ENCODE measurements at regions not wholly inside any gene's neighbourhood (a gene's known extent, or its start where the extent isn't known, plus 50 kb on each side); places are given as distances from the start of the nearest gene placed in this dataset.

DNA sequence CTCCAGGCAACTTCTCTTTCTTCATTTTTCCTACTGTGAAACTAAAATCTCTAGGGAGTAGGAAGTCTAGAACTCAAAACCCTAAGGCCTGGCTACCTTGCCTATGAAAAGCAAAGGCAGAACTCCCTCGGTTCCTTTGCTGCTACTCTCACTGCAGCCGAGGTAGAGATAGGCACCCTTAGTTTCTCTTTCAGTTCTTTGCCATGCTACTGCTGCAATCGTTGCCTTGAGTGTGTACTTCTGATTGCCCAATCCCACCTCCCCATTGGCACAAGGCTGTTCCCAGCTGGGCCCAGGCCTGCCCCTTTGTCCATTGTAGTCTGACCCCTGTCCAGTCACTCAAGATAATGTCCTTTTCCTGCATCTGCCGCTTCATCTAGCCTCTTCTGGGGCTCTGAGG, 92.3 kb upstream of the MRPS22 start:
- POLR2A ChIA-PET = no interaction called here
- no peak overlapping the region for H3K9ac ChIP-seq (ENCODE audit: control insufficient read depth, insufficient read depth, low read length)
- no peak for TF ChIP-seq DPF2 (IDR thresholded peaks at IDR 0.05)
- no peak for TF ChIP-seq NBN (IDR thresholded peaks at IDR 0.05)
- TF ChIP-seq, protein P1, sequence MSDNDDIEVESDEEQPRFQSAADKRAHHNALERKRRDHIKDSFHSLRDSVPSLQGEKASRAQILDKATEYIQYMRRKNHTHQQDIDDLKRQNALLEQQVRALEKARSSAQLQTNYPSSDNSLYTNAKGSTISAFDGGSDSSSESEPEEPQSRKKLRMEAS (IDR thresholded peaks at IDR 0.05; ENCODE audit: low read depth, low read length) = no peak
- TF ChIP-seq, protein P2, sequence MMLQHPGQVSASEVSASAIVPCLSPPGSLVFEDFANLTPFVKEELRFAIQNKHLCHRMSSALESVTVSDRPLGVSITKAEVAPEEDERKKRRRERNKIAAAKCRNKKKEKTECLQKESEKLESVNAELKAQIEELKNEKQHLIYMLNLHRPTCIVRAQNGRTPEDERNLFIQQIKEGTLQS (IDR thresholded peaks at IDR 0.05; ENCODE audit: borderline replicate concordance, extremely low read depth, low read depth, low read length) = no peak
- no peaks in the 10 kb centered on the region for H3K79me2 ChIP-seq (ENCODE audit: control insufficient read depth, insufficient read depth, low read length)
- CTCF ChIA-PET = no interaction called here
- no peaks in the 10 kb centered on the region for H3K4me1 ChIP-seq (ENCODE audit: control insufficient read depth, insufficient read depth, low read length)
- H3K27me3 ChIP-seq (replicated peaks in 1 of 2; ENCODE audit: control insufficient read depth in 2 of 2, insufficient read depth in 2 of 2, low read length in 1 of 2) = no peaks in the 10 kb centered on the region; a peak in 2 of 4 replicates
- no peak overlapping the region for H3K4me3 ChIP-seq
- in situ Hi-C loops (cut with MboI) (no loop called here), intact Hi-C loops (cut with micrococcal nuclease; ENCODE audit: unreplicated experiment) (no loop called here)
- FAIRE-seq = no peak
- H3K27ac ChIP-seq (ENCODE audit: control insufficient read depth, insufficient read depth) = no peak overlapping the region
- no peak for DNase-seq (ENCODE audit: low read depth, low spot score)
- BruUV-seq (replicated peaks) = no TSS peak
- no peaks in the 10 kb centered on the region for H4K20me1 ChIP-seq (ENCODE audit: control insufficient read depth, insufficient read depth)
- WGBS (ENCODE audit: insufficient coverage, insufficient replicate concordance, low lambda C conversion rate, missing lambda C conversion rate) = 30% methylated on average over 4 of the region's 4 CpGs
- SMC1A ChIA-PET (ENCODE audit: uncharacterized antibody, unreplicated experiment) = no interaction called here
- ATAC-seq = 0 out of 3 replicates have a peak, but pooled peaks have one; percentile 40
- no peak overlapping the region for H2AFZ ChIP-seq (ENCODE audit: control insufficient read depth, low read depth, low read length)
- no peak overlapping the region for H3K4me2 ChIP-seq (ENCODE audit: control insufficient read depth, insufficient read depth)
- RAD21 ChIA-PET (ENCODE audit: unreplicated experiment) = no interaction called here
- no peaks in the 10 kb centered on the region for H3K9me3 ChIP-seq (replicated peaks; ENCODE audit: control insufficient read depth, insufficient read depth, low read length)
- no peaks in the 10 kb centered on the region for H3K36me3 ChIP-seq (ENCODE audit: control insufficient read depth in 2 of 2, insufficient read depth in 2 of 2, low read length in 1 of 2)

GRCh38 chr3:139252719-139253118, 91.1 kb upstream of the MRPS22 start:
- no peak overlapping the region for H3K27ac ChIP-seq (ENCODE audit: control insufficient read depth, insufficient read depth)
- H3K36me3 ChIP-seq (ENCODE audit: control insufficient read depth in 2 of 2, insufficient read depth in 2 of 2, low read length in 1 of 2) = no peaks in the 10 kb centered on the region
- in situ Hi-C loops (cut with MboI) (no loop called here), intact Hi-C loops (cut with micrococcal nuclease; ENCODE audit: unreplicated experiment) (no loop called here)
- no peak for TF ChIP-seq BACH1 (IDR thresholded peaks at IDR 0.05; ENCODE audit: borderline replicate concordance)
- no peak for TF ChIP-seq FOS (IDR thresholded peaks at IDR 0.05; ENCODE audit: borderline replicate concordance, extremely low read depth, insufficient read length)
- no peak for TF ChIP-seq BHLHE40 (IDR thresholded peaks at IDR 0.05; ENCODE audit: borderline replicate concordance in 1 of 2, low read depth in 2 of 2, low read length in 1 of 2)
- TF ChIP-seq STAT1 (conservative IDR thresholded peaks at IDR 0.05) = no peak
- no peak for TF ChIP-seq IKZF1 (conservative IDR thresholded peaks at IDR 0.05)
- no peak for TF ChIP-seq CBX5 (IDR thresholded peaks at IDR 0.05; ENCODE audit: low read depth)
- TF ChIP-seq RUNX3 (IDR thresholded peaks at IDR 0.05; ENCODE audit: low read length) = no peak
- no peak for TF ChIP-seq USF1 (IDR thresholded peaks at IDR 0.05; ENCODE audit: borderline replicate concordance, extremely low read length, insufficient read depth, low read depth, low read length)
- DNase-seq (ENCODE audit: low read depth, low spot score) (no peak), FAIRE-seq (no peak), ATAC-seq (no peak)
- H3K9me3 ChIP-seq (replicated peaks; ENCODE audit: control insufficient read depth, insufficient read depth, low read length) = no peaks in the 10 kb centered on the region
- BruUV-seq (replicated peaks) = no TSS peak
- 33% methylated on average over 7 of the region's 7 CpGs for WGBS (ENCODE audit: insufficient coverage, insufficient replicate concordance, low lambda C conversion rate, missing lambda C conversion rate)
- no peaks in the 10 kb centered on the region for H4K20me1 ChIP-seq (ENCODE audit: control insufficient read depth, insufficient read depth)
- no peak overlapping the region for H2AFZ ChIP-seq (ENCODE audit: control insufficient read depth, low read depth, low read length)
- RAD21 ChIA-PET (ENCODE audit: unreplicated experiment) = no interaction called here
- H3K4me2 ChIP-seq (ENCODE audit: control insufficient read depth, insufficient read depth) = no peak overlapping the region
- H3K9ac ChIP-seq (ENCODE audit: control insufficient read depth, insufficient read depth, low read length) = no peak overlapping the region
- H3K79me2 ChIP-seq (ENCODE audit: control insufficient read depth, insufficient read depth, low read length) = no peaks in the 10 kb centered on the region
- no peaks in the 10 kb centered on the region for H3K4me1 ChIP-seq (ENCODE audit: control insufficient read depth, insufficient read depth, low read length)
- POLR2A ChIA-PET = no interaction called here
- CTCF ChIA-PET = no interaction called here
- H3K27me3 ChIP-seq (replicated peaks in 1 of 2; ENCODE audit: control insufficient read depth in 2 of 2, insufficient read depth in 2 of 2, low read length in 1 of 2) = no peaks in the 10 kb centered on the region; a peak in 2 of 4 replicates
- SMC1A ChIA-PET (ENCODE audit: uncharacterized antibody, unreplicated experiment) = no interaction called here
- H3K4me3 ChIP-seq = no peak overlapping the region

Data from GM12878 (cell line).